Kasumi-1 (cell line): ENCODE measurements at regions not wholly inside any gene's neighbourhood (a gene's known extent, or its start where the extent isn't known, plus 50 kb on each side); places are given as distances from the start of the nearest gene placed in this dataset.
"Not testable (repeated sequence)": the region's sequence is repeated elsewhere in the genome, so short reads cannot be mapped to it uniquely, and the experiment has no call there.

Experiments
- DNase-seq, 2 experiments: peaks; one replicate each; lab custom pipeline; 2025; lab: John Stamatoyannopoulos, UW

GRCh38 chr4:65265526-65265925, 404.8 kb downstream of the EPHA5 start:
- DNase-seq = no peak

- DNase-seq = no peak
Observed at GRCh38 chr4:65259296-65259695, 411.0 kb downstream of the EPHA5 start.

- DNase-seq = no peak
Observed at GRCh38 chr4:65250916-65251315, 419.4 kb downstream of the EPHA5 start.

GRCh38 chr4:65249111-65249510, 421.2 kb downstream of the EPHA5 start:
- no peak for DNase-seq

- no peak for DNase-seq
Observed at GRCh38 chr4:65242156-65242846, 428.0 kb downstream of the EPHA5 start.

- DNase-seq = no peak
Observed at GRCh38 chr4:65241257-65241997, 428.9 kb downstream of the EPHA5 start.

GRCh38 chr4:65234061-65234460, 436.2 kb downstream of the EPHA5 start:
- no peak for DNase-seq

GRCh38 chr4:65227628-65228027, 442.7 kb downstream of the EPHA5 start:
- no peak for DNase-seq

- DNase-seq = no peak
Observed at GRCh38 chr4:65223601-65224000, 446.7 kb downstream of the EPHA5 start.

- not testable (repeated sequence) for DNase-seq
Observed at GRCh38 chr4:65223074-65223473, 447.2 kb downstream of the EPHA5 start.

GRCh38 chr4:65217179-65217578, 453.1 kb downstream of the EPHA5 start:
- no peak for DNase-seq

- no peak for DNase-seq
Observed at GRCh38 chr4:65202853-65203236, 467.4 kb downstream of the EPHA5 start.

GRCh38 chr4:65202165-65202852, 468.0 kb downstream of the EPHA5 start:
- DNase-seq = no peak

- no peak for DNase-seq
Observed at GRCh38 chr4:65195666-65196065, 474.6 kb downstream of the EPHA5 start.

GRCh38 chr4:65195002-65195401, 475.3 kb downstream of the EPHA5 start:
- DNase-seq = no peak

GRCh38 chr4:65193985-65194384, 476.3 kb downstream of the EPHA5 start:
- no peak for DNase-seq

- no peak for DNase-seq
Observed at GRCh38 chr4:65190780-65191179, 479.5 kb downstream of the EPHA5 start.

- no peak for DNase-seq
Observed at GRCh38 chr4:65175585-65175984, 494.7 kb downstream of the EPHA5 start.

- no peak for DNase-seq
Observed at GRCh38 chr4:65170768-65171514, 499.3 kb downstream of the EPHA5 start.

GRCh38 chr4:65167719-65168118, 502.6 kb downstream of the EPHA5 start:
- DNase-seq = no peak

GRCh38 chr4:65152205-65152604, 518.1 kb downstream of the EPHA5 start:
- no peak for DNase-seq

- DNase-seq = no peak
Observed at GRCh38 chr4:65139998-65140397, 530.3 kb downstream of the EPHA5 start.
